ENCODE measurements at regions not wholly inside any gene's neighbourhood (a gene's known extent, or its start where the extent isn't known, plus 50 kb on each side); places are given as distances from the start of the nearest gene placed in this dataset.

- Histone ChIP-seq H3K9me3 (peaks cover 0 to 4% (median 0%) of the 10 kb centered on the region in 11 donors), H3K27me3 (no peaks in the 10 kb centered on the region), H3K27ac (no peak overlapping the region), H3K4me3 (no peak overlapping the region), H3K4me1 (peaks cover 0 to 17% (median 0%) of the 10 kb centered on the region in 9 donors), H3K36me3 (no peaks in the 10 kb centered on the region)
- ATAC-seq, result no peak
- no peak for TF ChIP-seq CTCF (IDR thresholded peaks at IDR 0.05)
- no peak for DNase-seq
- intact Hi-C loops (cut with DNase I), result no loop called here
- 70 to 71% methylated on average over 9 of the region's 9 CpGs for WGBS, 2 donors
These were observed 110.7 kb upstream of the CTSC start for GRCh38 chr11:88448131-88448670.

GRCh38 chr11:88447281-88447680 lies 109.7 kb upstream of the CTSC start:
- TF ChIP-seq CTCF (IDR thresholded peaks at IDR 0.05), result no peak
- no peak for DNase-seq
- Histone ChIP-seq H3K9me3 (peaks cover 0 to 4% (median 0%) of the 10 kb centered on the region in 11 donors), H3K4me3 (no peak overlapping the region), H3K27me3 (no peaks in the 10 kb centered on the region), H3K36me3 (no peaks in the 10 kb centered on the region), H3K4me1 (peaks cover 0 to 17% (median 0%) of the 10 kb centered on the region in 9 donors), H3K27ac (no peak overlapping the region)
- no peak for ATAC-seq
- intact Hi-C loops (cut with DNase I), result no loop called here
- 74 to 76% methylated on average over 1 of the region's 1 CpG for WGBS, 2 donors

- no peaks in the 10 kb centered on the region for H3K36me3 ChIP-seq
- peaks cover 0 to 6% (median 0%) of the 10 kb centered on the region in 9 donors for H3K4me1 ChIP-seq
- ATAC-seq (no peak), DNase-seq (no peak)
- WGBS, 2 donors, result 83 to 89% methylated on average over 3 of the region's 3 CpGs
- H3K9me3 ChIP-seq, result no peaks in the 10 kb centered on the region
- no peak for TF ChIP-seq CTCF (IDR thresholded peaks at IDR 0.05)
- H3K4me3 ChIP-seq, result no peak overlapping the region
- H3K27me3 ChIP-seq, result no peaks in the 10 kb centered on the region
- intact Hi-C loops (cut with DNase I), result no loop called here
- H3K27ac ChIP-seq, result no peak overlapping the region
These were observed 101.8 kb upstream of the CTSC start for GRCh38 chr11:88439356-88439755.

GRCh38 chr11:88438721-88439120 lies 101.2 kb upstream of the CTSC start:
- 53 to 63% methylated on average over 2 of the region's 2 CpGs for WGBS, 2 donors
- H3K27ac ChIP-seq, result no peak overlapping the region
- peaks cover 0 to 6% (median 0%) of the 10 kb centered on the region in 9 donors for H3K4me1 ChIP-seq
- DNase-seq, result no peak
- H3K27me3 ChIP-seq, result no peaks in the 10 kb centered on the region
- no peaks in the 10 kb centered on the region for H3K36me3 ChIP-seq
- intact Hi-C loops (cut with DNase I), result no loop called here
- no peak for TF ChIP-seq CTCF (IDR thresholded peaks at IDR 0.05)
- no peaks in the 10 kb centered on the region for H3K9me3 ChIP-seq
- H3K4me3 ChIP-seq, result no peak overlapping the region
- ATAC-seq, result no peak
